Naive thymus-derived CD8-positive, alpha-beta T cell (primary cell): ENCODE measurements at regions not wholly inside any gene's neighbourhood (a gene's known extent, or its start where the extent isn't known, plus 50 kb on each side); places are given as distances from the start of the nearest gene placed in this dataset.

Source experiments
- ATAC-seq, 2 donors: fragments of 150-1000 bp; cut with Tn5 transposase in 1 of 2; sonication (Bioruptor Pico), chemical (Tn5 transposase) in 1 of 2; 1 replicate in 1 of 2; 2 replicates in 1 of 2; pipeline ENCODE4 v1.10.0; 2021; ENCODE audit warnings: mild to moderate bottlenecking in 2 of 2, moderate library complexity in 2 of 2
- POLR2A ChIA-PET: fragments of 350-600 bp; sonication (Branson Sonifier 250); formaldehyde crosslinking; loops from one replicate; lab custom pipeline; 2021; ENCODE audit warnings: antibody characterized with exemption; lab: Charles Lee
- DNase-seq, 10 donors: peaks; one replicate each; pipeline versions ENCODE4 v3.0.0 to v3.0.0-alpha.2; 2020 to 2022
- H3K27ac Mint-ChIP-seq, 10 donors: one replicate each; pipeline ENCODE4 v1.8.0; 2020 to 2022; ENCODE audit warnings: mild to moderate bottlenecking in 10 of 10, mixed read lengths in 10 of 10, moderate library complexity in 4 of 10, inconsistent platforms in 1 of 10
- H3K27me3 Mint-ChIP-seq, 5 donors: one replicate each; pipeline ENCODE4 v1.8.0; 2021 to 2022; ENCODE audit warnings: mixed read lengths in 5 of 5
- H3K36me3 Mint-ChIP-seq, 3 donors: one replicate each; pipeline ENCODE4 v1.8.0; 2020 to 2022; ENCODE audit warnings: mixed read lengths in 3 of 3, mild to moderate bottlenecking in 2 of 3, inconsistent platforms in 1 of 3
- H3K4me1 Mint-ChIP-seq, 4 donors: one replicate each; pipeline ENCODE4 v1.8.0; 2021 to 2022; ENCODE audit warnings: mixed read lengths in 4 of 4
- H3K4me3 Mint-ChIP-seq, 10 donors: one replicate each; pipeline ENCODE4 v1.8.0; 2020 to 2022; ENCODE audit warnings: mild to moderate bottlenecking in 10 of 10, mixed read lengths in 10 of 10, moderate library complexity in 6 of 10, inconsistent platforms in 1 of 10
- H3K9me3 Mint-ChIP-seq, 9 donors: one replicate each; pipeline ENCODE4 v1.8.0; 2020 to 2022; ENCODE audit warnings: mixed read lengths in 9 of 9, mild to moderate bottlenecking in 3 of 9, inconsistent platforms in 1 of 9, moderate library complexity in 1 of 9

- peaks cover 0 to 4% (median 0%) of the 10 kb centered on the region in 5 donors for H3K27me3 Mint-ChIP-seq
- H3K36me3 Mint-ChIP-seq, result no peaks in the 10 kb centered on the region
- ATAC-seq (no peak), DNase-seq (no peak)
- POLR2A ChIA-PET, result no interaction called here
- H3K4me3 Mint-ChIP-seq, result no peak overlapping the region
- H3K4me1 Mint-ChIP-seq, result no peaks in the 10 kb centered on the region
- peaks cover 7 to 26% (median 12%) of the 10 kb centered on the region in 9 donors for H3K9me3 Mint-ChIP-seq
- no peak overlapping the region for H3K27ac Mint-ChIP-seq
Measured at GRCh38 chr1:177779166-177779965, 190.5 kb downstream of the SEC16B start.

GRCh38 chr1:177775924-177776323 lies 193.9 kb downstream of the SEC16B start:
- peaks cover 0 to 6% (median 0%) of the 10 kb centered on the region in 3 donors for H3K36me3 Mint-ChIP-seq
- no peak overlapping the region for H3K4me3 Mint-ChIP-seq
- H3K27ac Mint-ChIP-seq, result no peak overlapping the region
- no peaks in the 10 kb centered on the region for H3K4me1 Mint-ChIP-seq
- peaks cover 10 to 30% (median 21%) of the 10 kb centered on the region in 9 donors for H3K9me3 Mint-ChIP-seq
- DNase-seq, result no peak
- no peaks in the 10 kb centered on the region for H3K27me3 Mint-ChIP-seq
- ATAC-seq, result no peak
- POLR2A ChIA-PET, result no interaction called here

GRCh38 chr1:177772386-177772960 lies 197.4 kb downstream of the SEC16B start:
- ATAC-seq (no peak), DNase-seq (no peak)
- Mint-ChIP-seq H3K27ac (no peak overlapping the region), H3K4me1 (no peaks in the 10 kb centered on the region), H3K36me3 (peaks cover 0 to 6% (median 0%) of the 10 kb centered on the region in 3 donors), H3K4me3 (no peak overlapping the region), H3K9me3 (peaks cover 10 to 30% (median 18%) of the 10 kb centered on the region in 9 donors), H3K27me3 (peaks cover 0 to 3% (median 0%) of the 10 kb centered on the region in 5 donors)
- POLR2A ChIA-PET, result no interaction called here

- H3K4me1 Mint-ChIP-seq, result no peaks in the 10 kb centered on the region
- POLR2A ChIA-PET, result no interaction called here
- H3K27ac Mint-ChIP-seq, result no peak overlapping the region
- H3K27me3 Mint-ChIP-seq, result peaks cover 0 to 3% (median 0%) of the 10 kb centered on the region in 5 donors
- ATAC-seq (no peak), DNase-seq (no peak)
- H3K36me3 Mint-ChIP-seq, result peaks cover 0 to 6% (median 0%) of the 10 kb centered on the region in 3 donors
- no peak overlapping the region for H3K4me3 Mint-ChIP-seq
- H3K9me3 Mint-ChIP-seq, result peaks cover 10 to 30% (median 20%) of the 10 kb centered on the region in 9 donors
Measured at GRCh38 chr1:177771688-177772087, 198.2 kb downstream of the SEC16B start.

GRCh38 chr1:177770096-177770495 lies 199.8 kb downstream of the SEC16B start:
- DNase-seq, result no peak
- H3K36me3 Mint-ChIP-seq, result peaks cover 0 to 6% (median 0%) of the 10 kb centered on the region in 3 donors
- no peak for ATAC-seq
- H3K27me3 Mint-ChIP-seq, result peaks cover 0 to 3% (median 0%) of the 10 kb centered on the region in 5 donors
- POLR2A ChIA-PET, result no interaction called here
- peaks cover 6 to 24% (median 17%) of the 10 kb centered on the region in 9 donors for H3K9me3 Mint-ChIP-seq
- no peaks in the 10 kb centered on the region for H3K4me1 Mint-ChIP-seq
- no peak overlapping the region for H3K4me3 Mint-ChIP-seq
- H3K27ac Mint-ChIP-seq, result no peak overlapping the region

GRCh38 chr1:177755851-177756560 lies 213.9 kb downstream of the SEC16B start:
- H3K4me3 Mint-ChIP-seq, result no peak overlapping the region
- no peak overlapping the region for H3K27ac Mint-ChIP-seq
- POLR2A ChIA-PET, result no interaction called here
- H3K4me1 Mint-ChIP-seq, result peaks cover 0 to 1% (median 0%) of the 10 kb centered on the region in 4 donors
- H3K27me3 Mint-ChIP-seq, result peaks cover 0 to 8% (median 2%) of the 10 kb centered on the region in 5 donors
- peaks cover 0 to 5% (median 0%) of the 10 kb centered on the region in 3 donors for H3K36me3 Mint-ChIP-seq
- peaks cover 3 to 40% (median 16%) of the 10 kb centered on the region in 9 donors for H3K9me3 Mint-ChIP-seq
- ATAC-seq (no peak), DNase-seq (no peak)

GRCh38 chr1:177754603-177755002 lies 215.3 kb downstream of the SEC16B start:
- DNase-seq (no peak), ATAC-seq (no peak)
- no peak overlapping the region for H3K4me3 Mint-ChIP-seq
- H3K9me3 Mint-ChIP-seq, result peaks cover 3 to 40% (median 13%) of the 10 kb centered on the region in 9 donors
- POLR2A ChIA-PET, result no interaction called here
- no peak overlapping the region for H3K27ac Mint-ChIP-seq
- H3K36me3 Mint-ChIP-seq, result peaks cover 0 to 5% (median 0%) of the 10 kb centered on the region in 3 donors
- peaks cover 0 to 8% (median 2%) of the 10 kb centered on the region in 5 donors for H3K27me3 Mint-ChIP-seq
- H3K4me1 Mint-ChIP-seq, result peaks cover 0 to 1% (median 0%) of the 10 kb centered on the region in 4 donors

- Mint-ChIP-seq H3K4me3 (no peak overlapping the region), H3K27me3 (peaks cover 0 to 5% (median 2%) of the 10 kb centered on the region in 5 donors), H3K4me1 (no peaks in the 10 kb centered on the region), H3K36me3 (no peaks in the 10 kb centered on the region), H3K27ac (no peak overlapping the region), H3K9me3 (peaks cover 0 to 31% (median 10%) of the 10 kb centered on the region in 9 donors)
- DNase-seq (no peak), ATAC-seq (no peak)
- POLR2A ChIA-PET, result no interaction called here
Measured at GRCh38 chr1:177753655-177754054, 216.2 kb downstream of the SEC16B start.

- peaks cover 0 to 15% (median 1%) of the 10 kb centered on the region in 5 donors for H3K27me3 Mint-ChIP-seq
- ATAC-seq, result no peak
- H3K36me3 Mint-ChIP-seq, result no peaks in the 10 kb centered on the region
- no peak overlapping the region for H3K27ac Mint-ChIP-seq
- peaks cover 0 to 31% (median 13%) of the 10 kb centered on the region in 9 donors for H3K9me3 Mint-ChIP-seq
- no peak for DNase-seq
- POLR2A ChIA-PET, result no interaction called here
- no peak overlapping the region for H3K4me3 Mint-ChIP-seq
- H3K4me1 Mint-ChIP-seq, result no peaks in the 10 kb centered on the region
Measured at GRCh38 chr1:177748080-177748801, 221.6 kb downstream of the SEC16B start.

- Mint-ChIP-seq H3K9me3 (peaks cover 0 to 31% (median 8%) of the 10 kb centered on the region in 9 donors), H3K27ac (no peak overlapping the region), H3K4me3 (no peak overlapping the region), H3K27me3 (peaks cover 0 to 11% (median 1%) of the 10 kb centered on the region in 5 donors), H3K4me1 (no peaks in the 10 kb centered on the region), H3K36me3 (no peaks in the 10 kb centered on the region)
- no peak for DNase-seq
- no peak for ATAC-seq
- POLR2A ChIA-PET, result no interaction called here
Measured at GRCh38 chr1:177746155-177746554, 223.7 kb downstream of the SEC16B start.

- DNase-seq, result no peak
- Mint-ChIP-seq H3K4me3 (no peak overlapping the region), H3K9me3 (peaks cover 0 to 31% (median 8%) of the 10 kb centered on the region in 9 donors), H3K4me1 (no peaks in the 10 kb centered on the region), H3K36me3 (no peaks in the 10 kb centered on the region), H3K27ac (no peak overlapping the region), H3K27me3 (peaks cover 0 to 11% (median 0%) of the 10 kb centered on the region in 5 donors)
- POLR2A ChIA-PET, result no interaction called here
- ATAC-seq, result no peak
Measured at GRCh38 chr1:177744906-177745305, 225.0 kb downstream of the SEC16B start.

GRCh38 chr1:177741476-177741875 lies 228.4 kb downstream of the SEC16B start:
- Mint-ChIP-seq H3K27ac (no peak overlapping the region), H3K27me3 (peaks cover 0 to 11% (median 0%) of the 10 kb centered on the region in 5 donors), H3K4me1 (no peaks in the 10 kb centered on the region), H3K4me3 (no peak overlapping the region), H3K9me3 (peaks cover 0 to 20% (median 3%) of the 10 kb centered on the region in 9 donors), H3K36me3 (no peaks in the 10 kb centered on the region)
- POLR2A ChIA-PET, result no interaction called here
- DNase-seq (no peak), ATAC-seq (no peak)
